ENCODE measurements at regions not wholly inside any gene's neighbourhood (a gene's known extent, or its start where the extent isn't known, plus 50 kb on each side); places are given as distances from the start of the nearest gene placed in this dataset.
"Not testable (repeated sequence)": the region's sequence is repeated elsewhere in the genome, so short reads cannot be mapped to it uniquely, and the experiment has no call there.

- DNase-seq, result not testable (repeated sequence)
These were observed 232.9 kb upstream of the ZFP64 start for GRCh38 chr20:52424357-52424942.

GRCh38 chr20:52423536-52424140 lies 232.1 kb upstream of the ZFP64 start:
- DNase-seq, result not testable (repeated sequence)

- no peak for DNase-seq
These were observed 231.2 kb upstream of the ZFP64 start for GRCh38 chr20:52422574-52423336.

DNA sequence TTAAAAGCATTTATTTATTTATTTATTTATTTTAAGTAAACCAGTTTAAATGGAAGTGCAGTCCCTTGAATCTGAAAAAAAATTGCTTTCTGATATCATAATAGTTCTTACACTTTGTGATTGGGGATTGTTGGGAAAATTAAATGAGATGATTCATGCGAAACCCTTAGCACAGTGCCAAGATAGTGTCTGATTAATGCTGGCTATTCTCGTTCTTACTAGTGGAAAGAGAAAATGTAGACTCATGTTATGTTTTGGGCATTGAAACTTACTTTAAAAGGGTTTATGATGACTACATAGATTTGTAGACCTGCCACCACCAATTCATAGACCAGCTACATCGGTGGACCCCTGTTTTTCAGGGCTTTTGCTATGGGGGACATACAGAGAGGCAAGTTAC lies 229.2 kb upstream of the ZFP64 start:
- DNase-seq, result no peak

- no peak for DNase-seq
These were observed 227.6 kb upstream of the ZFP64 start for GRCh38 chr20:52419205-52419604.

DNA sequence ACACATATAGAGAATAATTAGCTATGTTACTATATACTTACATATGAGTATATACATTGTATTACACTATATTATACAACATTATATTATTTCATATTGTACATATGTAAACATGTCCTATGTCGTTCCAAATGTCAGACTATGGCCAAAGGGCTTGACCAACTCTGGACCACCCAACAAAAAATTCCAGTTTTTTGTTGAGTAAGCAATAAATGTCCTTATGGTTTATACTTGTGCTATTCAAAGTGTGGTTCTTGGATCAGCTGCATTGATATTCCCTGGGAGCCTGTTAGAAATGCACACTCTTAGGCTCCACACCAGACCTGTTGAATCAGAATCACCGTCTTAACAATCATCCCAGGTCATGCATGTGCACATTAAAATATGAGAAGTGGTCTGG lies 225.4 kb upstream of the ZFP64 start:
- DNase-seq, result no peak

DNA sequence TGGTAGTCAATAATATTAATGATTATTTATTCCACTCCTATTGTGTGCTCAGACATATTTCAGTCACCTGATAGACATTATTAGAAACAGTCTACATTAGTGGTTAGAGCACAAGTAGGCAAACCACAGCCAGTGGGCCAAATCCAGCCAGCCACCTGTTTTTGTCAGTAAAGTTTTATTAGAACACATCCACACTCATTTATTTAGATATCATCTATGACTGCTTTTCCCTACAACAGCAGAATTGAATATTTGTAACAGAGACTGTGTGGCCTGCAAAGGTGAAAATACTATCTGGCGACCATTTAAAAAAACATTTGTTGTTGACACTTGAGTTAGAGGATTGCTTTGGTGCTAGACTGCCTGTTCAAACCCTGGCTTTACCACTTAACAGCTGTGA lies 220.0 kb upstream of the ZFP64 start:
- DNase-seq, result no peak

GRCh38 chr20:52410731-52411234 lies 219.2 kb upstream of the ZFP64 start:
- no peak for DNase-seq

DNA sequence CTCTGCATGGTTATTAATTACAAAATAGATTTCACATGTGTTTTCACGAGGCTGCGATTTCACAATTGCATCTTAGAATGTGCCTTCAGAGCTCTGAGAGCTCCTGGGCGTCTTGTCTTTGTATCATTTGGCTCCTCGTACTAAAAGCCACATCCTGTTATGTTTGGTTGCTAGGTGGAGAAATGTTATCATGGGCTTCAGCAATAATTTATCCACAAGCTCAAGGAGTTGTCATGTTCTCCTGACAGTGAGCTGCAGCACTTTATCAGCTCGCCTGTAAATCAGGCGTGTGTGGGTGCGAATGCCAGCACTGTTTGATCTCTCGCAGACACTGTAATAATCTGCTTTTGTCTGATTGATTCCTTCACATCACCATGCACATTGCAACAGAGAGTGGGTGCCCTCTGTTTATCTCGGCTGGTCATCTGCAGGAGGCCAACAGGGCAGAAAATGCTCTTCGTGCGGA lies 218.6 kb upstream of the ZFP64 start:
- DNase-seq, result no peak

GRCh38 chr20:52405986-52406385 lies 214.4 kb upstream of the ZFP64 start:
- DNase-seq, result no peak

DNA sequence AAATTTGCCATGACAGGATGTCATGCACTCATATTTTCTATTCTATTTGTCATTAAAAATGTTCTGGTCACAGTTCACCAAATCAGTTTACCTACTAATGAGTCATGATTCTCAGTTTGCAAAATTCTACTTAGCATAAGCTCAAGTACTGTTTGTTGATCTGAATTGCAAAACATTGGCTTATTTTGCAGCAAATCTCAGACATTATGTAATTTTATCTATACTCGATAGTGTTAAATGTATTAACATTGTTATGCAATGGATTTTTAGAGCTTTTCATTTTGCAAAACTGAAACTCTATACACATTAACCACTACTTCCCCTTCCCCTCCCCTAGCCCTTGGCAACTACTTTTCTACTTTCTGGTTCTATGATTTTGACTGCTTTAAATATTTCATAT lies 213.8 kb upstream of the ZFP64 start:
- no peak for DNase-seq

GRCh38 chr20:52404671-52405070 lies 213.1 kb upstream of the ZFP64 start:
- no peak for DNase-seq

DNA sequence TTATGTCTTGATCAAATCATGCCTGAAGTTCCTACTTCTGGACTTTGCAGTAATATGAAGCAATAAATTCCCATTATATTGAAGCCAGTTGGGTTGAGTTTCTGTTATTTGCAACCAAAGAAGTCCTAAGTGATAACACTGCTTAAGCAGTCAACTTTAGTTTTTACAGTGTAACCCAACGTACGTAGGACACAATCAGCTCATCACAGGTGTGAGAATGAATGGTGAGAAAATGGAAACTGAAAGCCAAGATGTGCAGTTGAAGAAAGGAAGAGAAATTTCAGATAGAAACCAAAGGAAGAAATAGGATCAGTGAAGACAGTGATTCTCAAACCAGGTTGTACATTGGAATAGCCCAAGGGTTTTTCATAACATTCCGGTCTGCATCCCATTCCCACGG lies 211.4 kb upstream of the ZFP64 start:
- DNase-seq, result no peak

DNA sequence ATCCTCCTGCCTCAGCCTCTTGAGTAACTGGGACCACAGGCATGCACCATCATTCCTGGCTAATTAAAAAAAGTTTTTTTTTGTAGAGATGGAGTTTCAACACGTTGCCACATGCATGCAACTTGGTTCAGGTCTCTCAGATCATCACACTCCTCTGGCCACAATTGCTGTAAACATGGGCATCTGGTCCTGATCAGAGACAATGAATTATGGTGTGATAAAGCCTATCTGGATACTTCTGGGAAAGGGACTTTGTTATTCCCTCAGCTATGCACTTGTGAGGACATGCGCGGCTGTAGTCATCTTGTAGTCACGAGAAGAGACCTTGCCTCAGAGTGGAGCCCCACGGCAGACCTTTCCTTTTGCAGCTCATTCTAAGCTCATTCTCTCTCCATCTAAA lies 210.9 kb upstream of the ZFP64 start:
- DNase-seq, result no peak

DNA sequence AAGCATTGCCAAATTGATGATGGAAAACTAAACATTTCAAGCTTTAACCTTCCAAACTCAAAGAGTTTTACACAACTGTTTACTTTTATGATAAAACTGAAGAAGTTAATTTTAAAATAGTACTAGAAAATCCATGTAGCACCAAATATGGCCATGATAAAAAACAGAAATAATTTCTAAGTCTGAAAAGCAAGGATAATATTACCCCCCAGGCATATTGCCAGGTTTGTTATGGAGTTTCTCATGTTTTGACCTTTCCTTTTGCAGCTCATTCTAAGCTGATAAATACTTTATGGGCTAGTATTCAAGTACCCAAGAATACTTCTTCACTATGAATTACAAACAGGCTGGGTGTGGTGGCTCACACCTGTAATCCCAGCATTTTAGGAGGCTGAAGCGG lies 209.9 kb upstream of the ZFP64 start:
- DNase-seq, result no peak

GRCh38 chr20:52399352-52399751 lies 207.8 kb upstream of the ZFP64 start:
- no peak for DNase-seq

GRCh38 chr20:52389606-52390005 lies 198.0 kb upstream of the ZFP64 start:
- DNase-seq, result no peak

DNA sequence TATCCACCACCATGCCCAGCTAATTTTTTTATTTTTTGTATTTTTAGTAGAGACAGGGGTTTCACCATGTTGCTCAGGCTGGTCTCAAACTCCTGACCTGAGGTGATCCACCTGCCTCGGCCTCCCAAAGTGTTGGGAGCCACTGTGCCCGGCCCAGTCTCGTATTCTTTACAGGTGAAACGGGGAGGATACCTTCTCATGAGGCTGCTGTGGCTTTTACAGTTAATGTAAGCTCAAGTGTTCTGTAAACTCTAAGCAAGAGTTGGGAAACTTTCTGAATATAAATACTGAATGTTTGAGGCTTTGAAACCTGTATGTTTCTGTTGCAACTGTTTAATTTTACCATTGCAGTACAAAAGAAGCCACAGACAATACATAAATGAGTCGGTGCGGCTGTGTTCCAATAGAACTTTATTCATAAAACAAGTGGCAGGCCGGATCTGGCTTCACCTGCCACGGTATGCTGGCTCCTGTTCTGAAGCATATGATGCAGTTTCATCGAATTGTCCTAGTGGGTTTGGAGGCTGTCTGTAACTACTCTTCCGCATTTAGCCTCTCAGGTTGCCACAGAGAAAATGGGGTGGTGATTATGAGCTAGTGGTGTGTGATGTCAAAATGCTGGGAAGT lies 192.5 kb upstream of the ZFP64 start:
- no peak for DNase-seq

DNA sequence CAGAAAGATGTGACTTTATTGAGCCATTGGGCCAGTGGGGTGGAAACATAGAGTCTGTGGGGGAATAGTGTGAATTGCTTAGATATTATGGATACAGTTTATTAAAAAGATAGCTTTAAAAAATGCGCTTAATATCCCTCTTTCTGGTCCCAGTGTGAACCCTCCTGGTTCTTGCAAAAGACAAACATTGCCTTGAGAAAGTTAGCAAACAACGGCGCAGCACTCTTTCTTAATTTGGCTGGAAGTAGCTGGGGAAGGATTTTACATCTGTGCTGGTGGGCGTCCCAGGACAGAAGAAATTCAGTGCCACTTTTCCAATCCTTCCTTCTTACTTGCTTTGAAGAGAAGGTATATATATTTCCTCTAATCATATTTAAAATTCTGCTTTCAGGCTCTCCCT lies 191.4 kb upstream of the ZFP64 start:
- no peak for DNase-seq

GRCh38 chr20:52379723-52380336 lies 188.3 kb upstream of the ZFP64 start:
- no peak for DNase-seq

DNA sequence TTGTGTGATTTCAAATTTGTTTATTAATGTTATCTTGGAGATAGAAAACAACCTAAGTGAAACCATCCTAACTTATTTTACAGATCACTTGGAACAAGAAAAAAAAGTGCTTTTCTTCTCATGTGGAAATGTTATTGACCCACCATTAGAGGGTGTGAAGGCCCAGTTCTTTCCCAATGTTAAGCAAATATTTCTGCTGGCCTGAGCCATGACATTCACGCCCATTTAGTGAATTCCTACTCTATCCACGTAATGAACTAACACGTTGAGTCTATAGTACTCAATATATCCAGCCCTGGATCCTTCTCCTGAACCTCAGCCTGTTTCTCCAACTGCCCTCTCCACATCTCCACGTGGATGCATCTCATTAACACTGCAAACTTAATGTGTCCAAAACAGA lies 180.6 kb upstream of the ZFP64 start:
- no peak for DNase-seq

DNA sequence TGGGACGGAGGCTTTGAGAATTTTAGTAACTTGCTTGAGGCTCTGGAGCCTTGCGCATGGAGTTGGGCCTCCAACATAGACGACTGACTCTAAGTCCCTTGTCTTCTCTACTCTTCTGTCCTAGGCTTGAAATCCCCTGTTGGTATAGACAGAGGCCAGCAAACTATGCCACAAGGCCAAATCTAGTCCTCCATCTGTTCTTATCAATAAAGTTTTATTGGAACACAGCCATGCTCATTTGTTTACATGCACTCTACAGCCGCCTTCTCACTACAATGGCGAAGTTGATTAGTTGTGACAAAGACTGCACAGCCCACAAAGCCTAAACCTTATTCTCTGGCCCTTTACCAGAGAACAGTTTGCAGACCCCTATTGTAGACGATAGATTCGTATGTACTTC lies 174.1 kb upstream of the ZFP64 start:
- DNase-seq, result no peak

DNA sequence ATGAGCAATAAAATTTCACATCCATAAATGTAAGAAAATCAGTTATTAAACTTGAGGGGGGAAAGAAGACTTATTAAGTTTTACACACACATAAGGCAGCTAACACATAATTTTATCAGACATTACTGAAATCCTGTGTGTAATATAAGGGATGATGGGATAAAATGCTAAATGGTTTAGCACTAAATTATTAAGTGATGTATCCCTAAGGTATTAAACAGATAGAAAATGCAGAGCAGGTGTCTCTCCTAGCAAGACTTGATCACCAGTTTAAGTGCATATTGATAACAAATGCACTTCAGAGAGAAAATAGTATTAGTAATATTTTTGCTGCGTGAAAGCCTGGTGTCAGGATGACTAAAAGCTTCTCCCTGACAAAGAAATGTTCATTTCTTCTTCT lies 172.8 kb upstream of the ZFP64 start:
- no peak for DNase-seq

Measured in 8988T (cell line).